NB4 (cell line): ENCODE measurements at regions not wholly inside any gene's neighbourhood (a gene's known extent, or its start where the extent isn't known, plus 50 kb on each side); places are given as distances from the start of the nearest gene placed in this dataset.

Experiments used
- POLR2A ChIP-seq: IDR thresholded peaks from 2 replicates; pipeline ENCODE4 v1.6.1; 2011; ENCODE audit warnings: mild to moderate bottlenecking; ENCODE audit not compliant: insufficient read length; ENCODE audit errors: extremely low read depth
- TF ChIP-seq, protein P1 (sequence below): IDR thresholded peaks from one replicate; pipeline ENCODE4 v1.5.1; 2012; ENCODE audit warnings: low read depth, low read length

GRCh38 chr3:164748626-164749025, 329.7 kb downstream of the SI start:
- TF ChIP-seq, protein P1, sequence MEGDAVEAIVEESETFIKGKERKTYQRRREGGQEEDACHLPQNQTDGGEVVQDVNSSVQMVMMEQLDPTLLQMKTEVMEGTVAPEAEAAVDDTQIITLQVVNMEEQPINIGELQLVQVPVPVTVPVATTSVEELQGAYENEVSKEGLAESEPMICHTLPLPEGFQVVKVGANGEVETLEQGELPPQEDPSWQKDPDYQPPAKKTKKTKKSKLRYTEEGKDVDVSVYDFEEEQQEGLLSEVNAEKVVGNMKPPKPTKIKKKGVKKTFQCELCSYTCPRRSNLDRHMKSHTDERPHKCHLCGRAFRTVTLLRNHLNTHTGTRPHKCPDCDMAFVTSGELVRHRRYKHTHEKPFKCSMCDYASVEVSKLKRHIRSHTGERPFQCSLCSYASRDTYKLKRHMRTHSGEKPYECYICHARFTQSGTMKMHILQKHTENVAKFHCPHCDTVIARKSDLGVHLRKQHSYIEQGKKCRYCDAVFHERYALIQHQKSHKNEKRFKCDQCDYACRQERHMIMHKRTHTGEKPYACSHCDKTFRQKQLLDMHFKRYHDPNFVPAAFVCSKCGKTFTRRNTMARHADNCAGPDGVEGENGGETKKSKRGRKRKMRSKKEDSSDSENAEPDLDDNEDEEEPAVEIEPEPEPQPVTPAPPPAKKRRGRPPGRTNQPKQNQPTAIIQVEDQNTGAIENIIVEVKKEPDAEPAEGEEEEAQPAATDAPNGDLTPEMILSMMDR: no peak
- TF ChIP-seq POLR2A: no peak
